Brain microvascular endothelial cell (primary cell): ENCODE measurements at regions not wholly inside any gene's neighbourhood (a gene's known extent, or its start where the extent isn't known, plus 50 kb on each side); places are given as distances from the start of the nearest gene placed in this dataset.

Experiments
- DNase-seq: peaks from one replicate; pipeline ENCODE4 v3.0.0-alpha.2; 2020
- H3K27ac ChIP-seq: fragments of 250-450 bp; sonication (Bioruptor Pico); 2 replicates; pipeline ENCODE4 v1.5.1; 2020; ENCODE audit warnings: mild to moderate bottlenecking, moderate library complexity
- H3K27me3 ChIP-seq: fragments of 250-450 bp; sonication (Bioruptor Pico); replicated peaks from 2 replicates; pipeline ENCODE4 v1.5.1; 2020; ENCODE audit warnings: mild to moderate bottlenecking
- H3K36me3 ChIP-seq: fragments of 250-450 bp; sonication (Bioruptor Pico); replicated peaks from 2 replicates; pipeline ENCODE4 v1.5.1; 2020; ENCODE audit warnings: mild to moderate bottlenecking
- H3K4me3 ChIP-seq: 2 replicates; pipeline ENCODE4 v1.5.1; 2011; ENCODE audit warnings: low read depth, mild to moderate bottlenecking, control low read depth, low read length, moderate library complexity
- in situ Hi-C: cut with HindIII; loops from 2 replicates; pipeline ENCODE4 v1.10.0; 2017; ENCODE audit warnings: low sequenced_read_pairs, low pct_ligation_motif_present
- TF ChIP-seq, protein P1 (sequence below): IDR thresholded peaks from 2 replicates; pipeline ENCODE4 v1.5.1; 2011; ENCODE audit warnings: low read depth, mild to moderate bottlenecking, moderate library complexity, low read length, control low read depth, inconsistent platforms; ENCODE audit errors: missing control alignments

GRCh38 chr3:10560060-10560861 is 54.9 kb upstream of the ATP2B2 start:
- no peak overlapping the region for H3K4me3 ChIP-seq
- H3K27me3 ChIP-seq = peaks cover under 1% of the 10 kb centered on the region
- DNase-seq = no peak
- in situ Hi-C loops = no loop called here
- no peak overlapping the region for H3K27ac ChIP-seq
- no peaks in the 10 kb centered on the region for H3K36me3 ChIP-seq
- TF ChIP-seq, protein P1, sequence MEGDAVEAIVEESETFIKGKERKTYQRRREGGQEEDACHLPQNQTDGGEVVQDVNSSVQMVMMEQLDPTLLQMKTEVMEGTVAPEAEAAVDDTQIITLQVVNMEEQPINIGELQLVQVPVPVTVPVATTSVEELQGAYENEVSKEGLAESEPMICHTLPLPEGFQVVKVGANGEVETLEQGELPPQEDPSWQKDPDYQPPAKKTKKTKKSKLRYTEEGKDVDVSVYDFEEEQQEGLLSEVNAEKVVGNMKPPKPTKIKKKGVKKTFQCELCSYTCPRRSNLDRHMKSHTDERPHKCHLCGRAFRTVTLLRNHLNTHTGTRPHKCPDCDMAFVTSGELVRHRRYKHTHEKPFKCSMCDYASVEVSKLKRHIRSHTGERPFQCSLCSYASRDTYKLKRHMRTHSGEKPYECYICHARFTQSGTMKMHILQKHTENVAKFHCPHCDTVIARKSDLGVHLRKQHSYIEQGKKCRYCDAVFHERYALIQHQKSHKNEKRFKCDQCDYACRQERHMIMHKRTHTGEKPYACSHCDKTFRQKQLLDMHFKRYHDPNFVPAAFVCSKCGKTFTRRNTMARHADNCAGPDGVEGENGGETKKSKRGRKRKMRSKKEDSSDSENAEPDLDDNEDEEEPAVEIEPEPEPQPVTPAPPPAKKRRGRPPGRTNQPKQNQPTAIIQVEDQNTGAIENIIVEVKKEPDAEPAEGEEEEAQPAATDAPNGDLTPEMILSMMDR = no peak

- H3K4me3 ChIP-seq = no peak overlapping the region
- in situ Hi-C loops = no loop called here
- DNase-seq = no peak
Measured at GRCh38 chr3:10561162-10561945, 56.0 kb upstream of the ATP2B2 start.

DNA sequence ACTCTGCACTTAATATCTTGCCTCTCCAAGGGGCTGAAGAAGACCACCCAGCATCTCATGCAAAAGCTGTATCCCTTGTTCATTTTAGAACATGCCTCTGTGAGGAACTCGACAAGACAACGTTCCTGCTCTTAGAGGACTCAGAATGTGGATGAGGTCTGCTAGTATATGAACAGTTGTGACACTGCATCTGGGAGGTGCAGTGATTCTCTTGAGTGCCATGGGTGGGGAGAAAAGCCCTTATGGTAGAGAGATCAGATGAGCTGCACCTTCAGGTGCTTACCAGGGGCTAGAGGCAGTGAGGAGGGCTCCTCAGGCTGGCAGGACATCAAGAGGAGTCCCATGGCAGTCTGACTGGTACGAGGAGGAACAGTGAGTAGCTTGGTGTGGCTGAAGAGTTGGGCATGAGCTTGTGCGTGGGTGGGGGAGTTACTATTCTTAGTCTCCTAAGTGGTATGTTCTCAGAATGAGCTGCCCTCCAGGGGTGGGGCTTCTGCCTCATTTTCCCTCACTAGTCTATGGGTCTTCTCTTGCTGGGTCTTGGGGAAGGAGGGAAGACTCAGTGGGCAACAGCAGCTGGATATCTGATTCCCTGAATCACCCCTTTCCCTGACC is 56.7 kb upstream of the ATP2B2 start:
- TF ChIP-seq, protein P1 = no peak
- Histone ChIP-seq H3K27ac (no peak overlapping the region), H3K4me3 (no peak overlapping the region), H3K36me3 (no peaks in the 10 kb centered on the region), H3K27me3 (peaks cover 4% of the 10 kb centered on the region)
- in situ Hi-C loops = no loop called here
- DNase-seq = no peak

More at GRCh38 chr3:10561162-10561945, 56.0 kb upstream of the ATP2B2 start:
- Histone ChIP-seq H3K27ac (no peak overlapping the region), H3K36me3 (no peaks in the 10 kb centered on the region), H3K27me3 (peaks cover 2% of the 10 kb centered on the region)
- TF ChIP-seq, protein P1 = no peak

DNA sequence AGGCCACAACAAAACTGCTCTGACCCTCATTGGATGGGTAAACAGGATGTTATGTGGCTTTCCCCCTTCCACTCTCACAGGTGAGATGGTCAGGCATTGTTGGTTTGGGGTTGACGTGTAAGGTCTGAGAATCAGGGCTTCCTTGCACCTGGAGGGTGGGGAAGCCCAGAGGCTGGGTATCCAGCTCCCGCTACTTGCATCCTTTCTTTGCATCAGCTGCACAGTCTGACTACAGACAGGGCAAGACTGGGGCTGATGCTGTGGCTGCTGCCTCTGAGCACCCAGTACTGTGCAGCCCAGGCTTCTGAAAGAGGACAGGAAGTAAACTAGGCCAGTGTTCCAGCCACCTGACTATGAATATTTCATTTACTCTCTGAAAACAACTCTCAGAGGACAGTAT is 58.0 kb upstream of the ATP2B2 start:
- no peaks in the 10 kb centered on the region for H3K36me3 ChIP-seq
- TF ChIP-seq, protein P1 = no peak
- no peak overlapping the region for H3K27ac ChIP-seq
- DNase-seq = no peak
- no peak overlapping the region for H3K4me3 ChIP-seq
- in situ Hi-C loops = no loop called here
- H3K27me3 ChIP-seq = peaks cover 4% of the 10 kb centered on the region

- no peak for DNase-seq
- TF ChIP-seq, protein P1 = no peak
- H3K27ac ChIP-seq = no peak overlapping the region
- peaks cover 5% of the 10 kb centered on the region for H3K27me3 ChIP-seq
- no peak overlapping the region for H3K4me3 ChIP-seq
- no peaks in the 10 kb centered on the region for H3K36me3 ChIP-seq
- in situ Hi-C loops = no loop called here
Measured at GRCh38 chr3:10565814-10566213, 60.4 kb upstream of the ATP2B2 start.
